ENCODE measurements at regions not wholly inside any gene's neighbourhood (a gene's known extent, or its start where the extent isn't known, plus 50 kb on each side); places are given as distances from the start of the nearest gene placed in this dataset.
"Not testable (repeated sequence)": the region's sequence is repeated elsewhere in the genome, so short reads cannot be mapped to it uniquely, and the experiment has no call there.

GRCh38 chr2:128514555-128514955 lies 195.9 kb upstream of the HS6ST1 start:
- no peak for DNase-seq

- DNase-seq, result no peak
Measured at GRCh38 chr2:128516938-128517337, 198.3 kb upstream of the HS6ST1 start.

- not testable (repeated sequence) for DNase-seq
Measured at GRCh38 chr2:128519028-128519427, 200.4 kb upstream of the HS6ST1 start.

- DNase-seq, result no peak
Measured at GRCh38 chr2:128519517-128520215, 201.0 kb upstream of the HS6ST1 start.

- DNase-seq, result no peak
Measured at GRCh38 chr2:128520340-128520739, 201.7 kb upstream of the HS6ST1 start.

GRCh38 chr2:128520791-128521190 lies 202.1 kb upstream of the HS6ST1 start:
- peak; percentile 54 for DNase-seq

GRCh38 chr2:128521482-128521881 lies 202.8 kb upstream of the HS6ST1 start:
- no peak for DNase-seq

- DNase-seq, result no peak
Measured at GRCh38 chr2:128522829-128523228, 204.2 kb upstream of the HS6ST1 start.

GRCh38 chr2:128523457-128523856 lies 204.8 kb upstream of the HS6ST1 start:
- no peak for DNase-seq

GRCh38 chr2:128524183-128524582 lies 205.5 kb upstream of the HS6ST1 start:
- no peak for DNase-seq

GRCh38 chr2:128525653-128526052 lies 207.0 kb upstream of the HS6ST1 start:
- no peak for DNase-seq

- no peak for DNase-seq
Measured at GRCh38 chr2:128526455-128526976, 207.8 kb upstream of the HS6ST1 start.

GRCh38 chr2:128528133-128528532 lies 209.5 kb upstream of the HS6ST1 start:
- no peak for DNase-seq

- no peak for DNase-seq
Measured at GRCh38 chr2:128530025-128530573, 211.4 kb upstream of the HS6ST1 start.

GRCh38 chr2:128531856-128532255 lies 213.2 kb upstream of the HS6ST1 start:
- no peak for DNase-seq

GRCh38 chr2:128533101-128533500 lies 214.4 kb upstream of the HS6ST1 start:
- no peak for DNase-seq

GRCh38 chr2:128534688-128535392 lies 216.2 kb upstream of the HS6ST1 start:
- DNase-seq, result no peak

GRCh38 chr2:128535953-128536352 lies 217.3 kb upstream of the HS6ST1 start:
- DNase-seq, result no peak

- DNase-seq, result peak; percentile 20
Measured at GRCh38 chr2:128536925-128537620, 218.4 kb upstream of the HS6ST1 start.

- DNase-seq, result no peak
Measured at GRCh38 chr2:128537646-128538045, 219.0 kb upstream of the HS6ST1 start.

GRCh38 chr2:128538396-128538795 lies 219.7 kb upstream of the HS6ST1 start:
- DNase-seq, result no peak

- no peak for DNase-seq
Measured at GRCh38 chr2:128540670-128541069, 222.0 kb upstream of the HS6ST1 start.

- DNase-seq, result no peak
Measured at GRCh38 chr2:128541448-128541847, 222.8 kb upstream of the HS6ST1 start.

All from stimulated activated CD4-positive, alpha-beta T cell treated with anti-CD3 and anti-CD28 coated beads, Interleukin-15, amount 100 ng/mL, for 24 hours (primary cell).